Central memory CD8-positive, alpha-beta T cell (primary cell): ENCODE measurements at regions not wholly inside any gene's neighbourhood (a gene's known extent, or its start where the extent isn't known, plus 50 kb on each side); places are given as distances from the start of the nearest gene placed in this dataset.

ENCODE experiments used
- ATAC-seq: fragments of 150-1000 bp; cut with Tn5 transposase; replicated peaks from 2 replicates; pipeline ENCODE4 v1.10.0; 2022; ENCODE audit warnings: mild to moderate bottlenecking, moderate FRiP score, moderate number of reproducible peaks; ENCODE audit not compliant: poor library complexity, severe bottlenecking; ENCODE audit errors: extremely low read depth
- DNase-seq, 2 donors: peaks; one replicate each; pipeline ENCODE4 v3.0.0; 2021; ENCODE audit warnings: low spot score in 2 of 2
- H3K27ac Mint-ChIP-seq: one replicate; pipeline ENCODE4 v1.8.0; 2022; ENCODE audit warnings: low read depth, mild to moderate bottlenecking, moderate library complexity, mixed read lengths
- H3K27me3 Mint-ChIP-seq: one replicate; pipeline ENCODE4 v1.8.0; 2022; ENCODE audit warnings: mixed read lengths
- H3K36me3 Mint-ChIP-seq: one replicate; pipeline ENCODE4 v1.8.0; 2022; ENCODE audit warnings: mild to moderate bottlenecking, moderate library complexity, mixed read lengths; ENCODE audit not compliant: insufficient read depth
- H3K4me1 Mint-ChIP-seq: one replicate; pipeline ENCODE4 v1.8.0; 2022; ENCODE audit warnings: mixed read lengths
- H3K4me3 Mint-ChIP-seq: one replicate; pipeline ENCODE4 v1.8.0; 2022; ENCODE audit warnings: mild to moderate bottlenecking, moderate library complexity, mixed read lengths
- H3K9me3 Mint-ChIP-seq: one replicate; pipeline ENCODE4 v1.8.0; 2022; ENCODE audit warnings: mixed read lengths

DNA sequence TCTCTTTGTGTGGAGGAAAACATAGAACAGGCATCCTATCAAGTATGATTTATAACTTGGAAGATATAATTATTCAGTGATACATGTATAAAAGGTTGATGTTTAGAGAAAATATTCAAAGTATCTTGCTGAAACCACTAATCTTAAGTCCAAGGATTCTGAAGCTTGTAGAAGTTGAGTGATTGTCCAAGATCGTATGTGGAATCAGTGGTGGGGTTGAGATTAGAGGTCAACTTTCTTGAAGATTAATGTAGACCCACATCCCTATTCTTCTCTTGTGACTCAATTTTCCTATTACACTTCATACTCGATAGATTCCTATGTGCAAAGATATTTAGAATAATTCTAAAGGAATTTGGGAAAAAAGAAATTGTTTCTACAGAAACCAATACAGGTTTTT, 1565.9 kb upstream of the ACVR2A start:
- DNase-seq (no peak), ATAC-seq (no peak)
- no peaks in the 10 kb centered on the region for H3K4me1 Mint-ChIP-seq
- no peak overlapping the region for H3K4me3 Mint-ChIP-seq
- no peaks in the 10 kb centered on the region for H3K36me3 Mint-ChIP-seq
- no peaks in the 10 kb centered on the region for H3K27me3 Mint-ChIP-seq
- no peak overlapping the region for H3K27ac Mint-ChIP-seq
- no peaks in the 10 kb centered on the region for H3K9me3 Mint-ChIP-seq

- DNase-seq (no peak), ATAC-seq (no peak)
- H3K4me1 Mint-ChIP-seq: no peaks in the 10 kb centered on the region
- no peak overlapping the region for H3K4me3 Mint-ChIP-seq
- H3K9me3 Mint-ChIP-seq: peaks cover 10% of the 10 kb centered on the region
- no peak overlapping the region for H3K27ac Mint-ChIP-seq
- no peaks in the 10 kb centered on the region for H3K27me3 Mint-ChIP-seq
- H3K36me3 Mint-ChIP-seq: no peaks in the 10 kb centered on the region
These were observed 1573.5 kb upstream of the ACVR2A start for GRCh38 chr2:146271131-146271831.

GRCh38 chr2:146270618-146271017, 1574.2 kb upstream of the ACVR2A start:
- H3K27ac Mint-ChIP-seq: no peak overlapping the region
- ATAC-seq: no peak

GRCh38 chr2:146267093-146267492, 1577.7 kb upstream of the ACVR2A start:
- H3K36me3 Mint-ChIP-seq: peaks cover 2% of the 10 kb centered on the region
- no peaks in the 10 kb centered on the region for H3K27me3 Mint-ChIP-seq
- DNase-seq (no peak), ATAC-seq (no peak)
- H3K9me3 Mint-ChIP-seq: peaks cover 6% of the 10 kb centered on the region
- H3K4me1 Mint-ChIP-seq: no peaks in the 10 kb centered on the region
- no peak overlapping the region for H3K27ac Mint-ChIP-seq
- no peak overlapping the region for H3K4me3 Mint-ChIP-seq

More at GRCh38 chr2:146270618-146271017, 1574.2 kb upstream of the ACVR2A start:
- Mint-ChIP-seq H3K36me3 (no peaks in the 10 kb centered on the region), H3K4me1 (no peaks in the 10 kb centered on the region), H3K4me3 (no peak overlapping the region), H3K9me3 (peaks cover 10% of the 10 kb centered on the region), H3K27me3 (no peaks in the 10 kb centered on the region)
- no peak for DNase-seq

GRCh38 chr2:146265656-146266055, 1579.2 kb upstream of the ACVR2A start:
- H3K27ac Mint-ChIP-seq: no peak overlapping the region
- DNase-seq: no peak

DNA sequence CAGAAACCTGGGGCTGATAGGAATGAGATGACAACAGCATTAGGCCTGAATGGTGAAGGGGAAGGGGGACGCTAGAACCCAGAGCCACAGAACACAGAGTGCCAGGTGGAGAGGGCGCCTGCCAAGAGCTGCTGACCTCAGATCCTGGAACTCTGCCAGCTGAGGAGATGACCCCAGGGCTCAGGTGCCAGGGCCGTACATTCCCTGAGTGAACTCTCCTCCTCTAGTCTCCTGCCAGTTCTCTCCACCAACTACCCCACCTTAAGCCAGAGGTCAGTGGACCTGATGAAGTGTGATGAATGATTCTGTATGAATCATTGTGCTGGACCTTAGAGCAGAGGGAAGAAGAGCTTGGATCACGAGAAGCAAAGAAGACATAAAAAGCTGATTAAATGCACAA, 1582.2 kb upstream of the ACVR2A start:
- no peak for ATAC-seq

More at GRCh38 chr2:146265656-146266055, 1579.2 kb upstream of the ACVR2A start:
- Mint-ChIP-seq H3K4me3 (no peak overlapping the region), H3K9me3 (peaks cover 6% of the 10 kb centered on the region), H3K27me3 (no peaks in the 10 kb centered on the region), H3K4me1 (no peaks in the 10 kb centered on the region), H3K36me3 (peaks cover 2% of the 10 kb centered on the region)
- no peak for ATAC-seq

GRCh38 chr2:146260551-146260950, 1584.3 kb upstream of the ACVR2A start:
- Mint-ChIP-seq H3K4me1 (no peaks in the 10 kb centered on the region), H3K27me3 (no peaks in the 10 kb centered on the region), H3K9me3 (peaks cover 6% of the 10 kb centered on the region), H3K36me3 (peaks cover 2% of the 10 kb centered on the region), H3K27ac (no peak overlapping the region), H3K4me3 (no peak overlapping the region)
- no peak for DNase-seq
- no peak for ATAC-seq

More for the DNA sequence above, 1582.2 kb upstream of the ACVR2A start:
- Mint-ChIP-seq H3K4me3 (no peak overlapping the region), H3K27me3 (no peaks in the 10 kb centered on the region), H3K27ac (no peak overlapping the region), H3K9me3 (peaks cover 6% of the 10 kb centered on the region), H3K36me3 (peaks cover 2% of the 10 kb centered on the region), H3K4me1 (no peaks in the 10 kb centered on the region)
- no peak for DNase-seq

DNA sequence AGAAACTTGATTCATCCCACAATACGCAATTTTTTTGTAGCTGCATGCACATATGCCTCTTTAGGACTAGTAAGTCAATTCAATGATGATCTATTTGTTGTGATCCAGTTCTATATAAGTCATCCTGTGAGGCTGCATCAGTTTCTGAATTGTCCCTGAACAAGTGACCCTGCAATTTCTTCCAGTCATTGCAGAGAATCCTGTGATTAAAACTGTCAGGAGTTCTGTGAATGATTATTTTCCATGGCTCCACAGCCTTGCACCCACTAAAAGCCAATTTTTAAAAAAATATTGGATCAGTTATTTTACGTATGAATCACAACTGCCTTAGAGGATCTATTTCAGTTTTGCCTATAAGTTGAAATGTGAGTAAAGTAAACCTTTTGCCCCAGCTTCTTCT, 1585.0 kb upstream of the ACVR2A start:
- Mint-ChIP-seq H3K4me3 (no peak overlapping the region), H3K27me3 (no peaks in the 10 kb centered on the region), H3K4me1 (no peaks in the 10 kb centered on the region), H3K27ac (no peak overlapping the region), H3K36me3 (peaks cover 2% of the 10 kb centered on the region), H3K9me3 (peaks cover 7% of the 10 kb centered on the region)
- DNase-seq (no peak), ATAC-seq (no peak)

- Mint-ChIP-seq H3K4me1 (no peaks in the 10 kb centered on the region), H3K36me3 (peaks cover 2% of the 10 kb centered on the region), H3K27me3 (no peaks in the 10 kb centered on the region), H3K4me3 (no peak overlapping the region), H3K27ac (no peak overlapping the region), H3K9me3 (peaks cover 11% of the 10 kb centered on the region)
- no peak for ATAC-seq
- no peak for DNase-seq
These were observed 1586.8 kb upstream of the ACVR2A start for GRCh38 chr2:146258071-146258470.

DNA sequence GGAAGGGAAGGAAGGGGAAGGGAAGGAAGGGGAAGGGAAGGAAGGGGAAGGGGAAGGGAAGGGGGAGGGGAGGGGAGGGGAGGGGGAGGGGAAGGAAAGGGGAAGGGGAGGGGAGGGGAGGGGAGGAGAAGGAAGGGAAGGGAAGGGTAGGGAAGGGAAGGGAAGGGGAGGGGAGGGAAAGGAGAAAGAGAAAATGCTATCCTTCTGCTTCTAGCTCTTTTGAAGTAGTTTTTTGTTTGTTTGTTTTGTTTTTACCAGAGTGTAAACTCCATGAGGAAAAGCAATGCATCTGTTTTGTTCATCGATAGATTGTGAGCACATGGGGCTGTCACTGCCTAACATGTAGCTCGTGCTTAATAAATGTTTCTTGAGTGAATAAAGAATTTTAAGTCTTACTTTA, 1592.7 kb upstream of the ACVR2A start:
- Mint-ChIP-seq H3K36me3 (no peaks in the 10 kb centered on the region), H3K4me3 (no peak overlapping the region), H3K9me3 (peaks cover 21% of the 10 kb centered on the region), H3K27ac (no peak overlapping the region), H3K27me3 (no peaks in the 10 kb centered on the region), H3K4me1 (no peaks in the 10 kb centered on the region)
- ATAC-seq: no peak
- DNase-seq: no peak

- H3K4me1 Mint-ChIP-seq: no peaks in the 10 kb centered on the region
- ATAC-seq (no peak), DNase-seq (no peak)
- peaks cover 25% of the 10 kb centered on the region for H3K9me3 Mint-ChIP-seq
- H3K27ac Mint-ChIP-seq: no peak overlapping the region
- no peaks in the 10 kb centered on the region for H3K27me3 Mint-ChIP-seq
- no peaks in the 10 kb centered on the region for H3K36me3 Mint-ChIP-seq
- H3K4me3 Mint-ChIP-seq: no peak overlapping the region
These were observed 1593.5 kb upstream of the ACVR2A start for GRCh38 chr2:146251328-146251727.

DNA sequence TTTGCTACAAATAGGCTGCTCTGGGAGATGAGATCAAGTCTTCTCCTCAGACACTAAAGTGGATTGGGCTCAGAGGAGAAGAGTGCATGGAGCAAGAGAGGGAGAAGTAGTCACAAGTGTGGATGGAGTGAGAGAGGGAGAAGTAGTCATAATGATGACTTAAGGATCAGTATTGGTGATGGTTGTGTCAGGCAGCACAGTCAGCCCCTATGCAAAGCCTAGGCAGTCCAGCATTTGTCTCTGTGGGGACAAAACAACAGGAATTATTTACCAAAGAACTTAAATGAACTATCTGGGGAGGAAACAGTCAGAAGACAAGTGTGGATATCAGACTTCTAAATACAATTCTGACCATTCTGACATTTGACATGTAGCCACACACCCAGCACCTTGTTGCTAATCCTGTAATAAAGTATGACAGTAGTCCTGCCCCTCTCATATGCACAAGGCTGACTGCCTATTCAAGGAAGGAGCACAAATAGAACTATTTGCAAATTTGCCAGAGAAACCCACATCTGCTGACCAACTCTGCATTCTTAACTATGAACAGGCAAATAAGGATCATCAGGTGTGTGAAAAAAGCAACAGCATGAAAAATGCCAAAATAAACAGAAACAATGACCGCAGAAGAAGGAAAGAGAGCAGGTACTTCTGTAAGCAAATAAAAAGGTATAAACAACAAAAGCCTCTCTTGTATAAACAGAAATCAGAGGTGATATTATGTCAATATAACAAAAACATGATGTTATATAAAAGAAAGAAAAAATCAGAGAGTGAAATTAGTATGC, 1597.9 kb upstream of the ACVR2A start:
- DNase-seq (no peak), ATAC-seq (no peak)
- Mint-ChIP-seq H3K4me3 (no peak overlapping the region), H3K9me3 (peaks cover 20% of the 10 kb centered on the region), H3K27me3 (no peaks in the 10 kb centered on the region), H3K27ac (no peak overlapping the region), H3K4me1 (no peaks in the 10 kb centered on the region), H3K36me3 (no peaks in the 10 kb centered on the region)
